GM12892 (cell line): ENCODE measurements at regions not wholly inside any gene's neighbourhood (a gene's known extent, or its start where the extent isn't known, plus 50 kb on each side); places are given as distances from the start of the nearest gene placed in this dataset.

Experiments used
- DNase-seq: peaks from one replicate; pipeline ENCODE4 v3.0.0; 2011; ENCODE audit not compliant: insufficient read length
- FAIRE-seq: peaks from 2 replicates; lab custom pipeline; 2011; peaks lifted over from hg19 to GRCh38; lab: Jason Lieb, UNC
- POLR2A ChIP-seq: IDR thresholded peaks from 2 replicates; pipeline ENCODE4 v1.6.1; 2011; ENCODE audit warnings: low read depth, low read length, control low read depth
- POLR2AphosphoS5 ChIP-seq: IDR thresholded peaks from 2 replicates; pipeline ENCODE4 v1.6.1; 2011; ENCODE audit warnings: low read depth, low read length, control low read depth
- TAF1 ChIP-seq: IDR thresholded peaks from 2 replicates; pipeline ENCODE4 v1.6.1; 2011; ENCODE audit warnings: low read depth, mild to moderate bottlenecking, control low read depth, low read length, borderline replicate concordance

DNA sequence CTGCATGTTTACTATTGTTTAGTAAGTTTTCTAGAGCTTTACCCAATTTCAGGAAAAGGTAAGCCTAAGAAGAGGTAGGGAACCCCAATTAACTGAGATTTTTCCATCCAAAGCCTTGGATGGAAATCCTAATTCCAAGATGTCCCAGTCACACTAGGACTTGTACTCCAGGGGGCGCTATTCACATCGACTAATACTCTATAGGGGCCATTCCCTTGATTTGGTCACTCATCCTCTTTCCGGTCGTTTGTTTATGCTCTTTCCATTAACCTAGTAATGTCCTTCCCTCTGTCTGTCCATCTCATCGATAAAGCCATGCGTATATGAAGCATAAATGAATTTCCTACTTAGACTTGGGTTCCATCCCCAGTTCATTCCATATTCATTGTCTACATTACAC is 80.8 kb upstream of the FUCA2 start:
- no peak for FAIRE-seq
- no peak for TF ChIP-seq TAF1
- no peak for TF ChIP-seq POLR2AphosphoS5
- TF ChIP-seq POLR2A, result no peak
- DNase-seq, result no peak

DNA sequence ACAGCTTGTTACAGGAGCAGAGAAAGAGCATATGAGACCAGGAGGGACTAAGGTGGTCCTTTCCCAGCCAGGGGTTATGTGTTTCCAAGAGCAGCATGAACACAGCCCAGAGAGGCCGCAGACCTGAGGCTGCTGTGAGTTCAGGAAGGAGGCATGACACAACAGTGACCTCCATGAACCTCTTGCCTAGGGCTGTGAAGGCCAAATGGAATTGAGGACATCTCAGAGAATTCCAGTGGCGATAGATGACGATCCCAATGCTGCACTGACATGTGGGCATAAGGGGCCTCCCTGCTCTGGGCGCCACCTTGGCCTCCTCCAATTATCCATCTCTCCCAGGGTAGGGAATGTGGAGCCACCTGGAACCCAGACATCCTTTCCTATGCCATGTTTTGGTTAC is 79.9 kb upstream of the FUCA2 start:
- FAIRE-seq, result no peak
- TF ChIP-seq TAF1 (no peak), POLR2AphosphoS5 (no peak), POLR2A (no peak)
- no peak for DNase-seq

DNA sequence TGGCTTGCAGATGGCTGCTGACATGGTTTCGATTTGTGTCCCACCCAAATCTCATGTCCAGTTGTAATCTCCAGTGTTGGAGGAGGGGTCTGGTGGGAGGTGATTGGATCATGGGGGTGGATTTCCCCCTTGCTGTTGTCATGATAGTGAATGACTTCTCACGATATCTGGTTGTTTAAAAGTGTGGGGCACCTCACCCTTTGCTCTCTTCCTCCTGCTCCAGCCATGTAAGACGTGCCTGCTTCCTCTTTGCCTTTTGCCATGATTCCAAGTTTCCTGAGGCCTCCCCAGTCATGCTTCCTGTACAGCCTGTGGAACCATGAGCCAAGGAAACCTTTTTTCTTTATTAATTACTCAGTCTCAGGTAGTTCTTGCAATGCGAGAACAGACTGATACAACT is 77.6 kb upstream of the FUCA2 start:
- FAIRE-seq (no peak), DNase-seq (no peak)
- TF ChIP-seq TAF1, result no peak
- TF ChIP-seq POLR2AphosphoS5, result no peak
- TF ChIP-seq POLR2A, result no peak

DNA sequence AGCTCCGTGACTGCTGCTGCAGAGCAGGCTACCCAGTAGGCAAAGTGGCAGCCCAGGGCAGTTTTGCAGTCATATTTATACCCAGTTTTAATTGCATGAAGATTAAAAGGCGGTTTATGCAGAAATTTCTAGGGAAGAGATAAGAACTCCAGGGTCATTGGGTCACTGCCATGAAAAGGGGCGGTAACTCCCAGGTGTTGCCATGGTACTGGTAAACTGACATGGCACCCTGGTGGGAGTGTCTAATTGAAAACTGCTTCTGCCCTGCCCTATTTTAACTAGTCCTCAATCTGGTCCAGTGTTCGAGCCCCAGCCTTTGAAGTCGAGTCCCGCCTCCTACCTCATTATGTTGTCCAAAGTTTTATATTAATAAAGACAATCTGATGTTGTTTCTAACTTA is 75.0 kb upstream of the FUCA2 start:
- FAIRE-seq, result no peak
- TF ChIP-seq POLR2A (no peak), TAF1 (no peak)
- no peak for DNase-seq

- TF ChIP-seq POLR2AphosphoS5 (no peak), POLR2A (no peak)
- DNase-seq (no peak), FAIRE-seq (no peak)
Observed at GRCh38 chr6:143585716-143586115, 74.2 kb upstream of the FUCA2 start.

- TF ChIP-seq TAF1, result no peak
- no peak for TF ChIP-seq POLR2AphosphoS5
- no peak for TF ChIP-seq POLR2A
- FAIRE-seq (no peak), DNase-seq (no peak)
Observed at GRCh38 chr6:143585241-143585640, 73.7 kb upstream of the FUCA2 start.

- TF ChIP-seq TAF1 (no peak), POLR2A (no peak), POLR2AphosphoS5 (no peak)
- no peak for FAIRE-seq
Observed at GRCh38 chr6:143583542-143584327, 72.2 kb upstream of the FUCA2 start.

DNA sequence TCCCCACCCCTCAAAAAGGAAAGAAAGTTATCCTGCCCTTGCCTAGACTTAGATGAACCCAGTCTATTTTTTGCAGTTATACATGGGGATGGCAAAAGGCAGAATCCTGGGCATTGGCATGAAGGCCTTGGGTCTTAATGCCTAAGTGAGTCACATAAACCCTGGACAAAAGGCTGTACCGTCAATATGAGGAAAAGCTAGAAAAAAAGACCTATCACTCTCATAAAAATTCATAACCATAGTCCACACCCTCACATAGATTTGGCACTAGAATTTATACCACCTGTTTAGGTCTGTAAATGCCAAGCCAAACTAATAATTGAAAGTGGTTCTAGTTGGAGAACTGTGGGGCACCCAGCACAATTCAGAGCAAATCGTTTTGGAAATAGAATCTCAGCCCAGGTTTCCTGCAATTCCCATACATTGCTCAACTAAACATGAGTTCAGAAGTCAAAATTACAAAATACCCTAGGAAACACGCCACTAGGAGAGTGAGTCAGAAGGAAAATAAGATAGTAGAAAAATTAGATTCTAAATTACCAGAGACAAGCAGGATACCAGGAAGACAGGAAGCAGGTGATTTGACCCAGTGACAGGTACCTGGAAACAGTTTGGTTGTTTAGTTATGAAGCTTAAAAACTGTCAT is 70.4 kb upstream of the FUCA2 start:
- DNase-seq, result no peak
- no peak for FAIRE-seq
- TF ChIP-seq POLR2AphosphoS5 (no peak), POLR2A (no peak), TAF1 (no peak)

More at GRCh38 chr6:143583542-143584327, 72.2 kb upstream of the FUCA2 start:
- DNase-seq, result no peak

- DNase-seq, result no peak
- FAIRE-seq, result no peak
- TF ChIP-seq TAF1 (no peak), POLR2AphosphoS5 (no peak), POLR2A (no peak)
Observed at GRCh38 chr6:143579703-143580102, 68.2 kb upstream of the FUCA2 start.

GRCh38 chr6:143578054-143578453 is 66.5 kb upstream of the FUCA2 start:
- DNase-seq, result no peak
- no peak for TF ChIP-seq POLR2A
- TF ChIP-seq TAF1, result no peak
- no peak for FAIRE-seq

DNA sequence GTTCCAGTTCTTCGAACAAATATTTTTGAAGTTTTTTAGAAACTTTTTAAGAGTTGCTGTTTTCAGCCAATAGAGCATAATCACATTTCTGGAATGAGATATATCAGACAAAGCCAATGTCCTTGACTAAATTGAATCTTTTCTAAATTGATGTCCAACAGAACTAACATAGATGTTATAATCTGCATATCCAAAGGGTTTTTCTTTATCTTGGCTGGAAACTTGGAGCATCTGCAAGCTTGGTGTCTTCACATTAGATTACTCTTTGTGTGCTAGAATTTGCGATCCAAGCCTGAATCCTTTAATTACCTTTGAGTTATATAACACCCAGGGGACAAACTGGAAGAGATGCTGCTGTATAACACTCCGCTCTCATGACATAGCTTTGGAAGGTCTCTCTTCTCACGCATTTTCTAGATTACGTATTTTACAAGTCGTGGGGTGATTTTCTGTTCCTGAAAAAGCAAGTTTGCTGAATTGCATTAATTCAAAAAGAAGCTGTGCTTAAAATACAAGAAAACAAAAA is 64.4 kb upstream of the FUCA2 start:
- FAIRE-seq (no peak), DNase-seq (no peak)
- TF ChIP-seq TAF1 (no peak), POLR2AphosphoS5 (no peak)

- peak; percentile 86 for FAIRE-seq
Observed at GRCh38 chr6:143575440-143575839, 63.9 kb upstream of the FUCA2 start.

GRCh38 chr6:143570147-143570853 is 58.8 kb upstream of the FUCA2 start:
- FAIRE-seq, result no peak
- TF ChIP-seq TAF1, result no peak
- no peak for DNase-seq

More at GRCh38 chr6:143575440-143575839, 63.9 kb upstream of the FUCA2 start:
- DNase-seq, result peak; percentile 25
- TF ChIP-seq POLR2A (no peak), TAF1 (no peak), POLR2AphosphoS5 (no peak)
